Heart left ventricle (tissue), 16 donors: ENCODE measurements at regions not wholly inside any gene's neighbourhood (a gene's known extent, or its start where the extent isn't known, plus 50 kb on each side); places are given as distances from the start of the nearest gene placed in this dataset.
"Not testable (repeated sequence)": the region's sequence is repeated elsewhere in the genome, so short reads cannot be mapped to it uniquely, and the experiment has no call there.

Source experiments
- ATAC-seq, 4 donors: fragments of 200-7000 bp; cut with Tn5 transposase; one replicate each; pipeline ENCODE4 v1.9.1; 2020 to 2022; ENCODE audit warnings: moderate library complexity in 4 of 4, mild to moderate bottlenecking in 3 of 4, moderate number of reproducible peaks in 1 of 4
- DNase-seq, 5 donors: peaks; one replicate each; pipeline ENCODE4 v3.0.0-alpha.2; 2020
- H3K27ac ChIP-seq, 12 donors: fragments of 200-600 bp; sonication (generic) in 4 of 12; one replicate each; pipeline versions ENCODE4 v1.5.0 to v1.8.0; 2016 to 2022; ENCODE audit warnings: mild to moderate bottlenecking in 2 of 12
- H3K27me3 ChIP-seq, 9 donors: fragments of 200-600 bp; sonication (generic) in 2 of 9; one replicate each; pipeline versions ENCODE4 v1.5.1 to v1.8.0; 2016 to 2022; ENCODE audit warnings: mild to moderate bottlenecking in 3 of 9
- H3K36me3 ChIP-seq, 9 donors: fragments of 200-600 bp; sonication (generic) in 2 of 9; one replicate each; pipeline versions ENCODE4 v1.5.0 to v1.8.0; 2018 to 2022; ENCODE audit warnings: mild to moderate bottlenecking in 2 of 9
- H3K4me1 ChIP-seq, 12 donors: fragments of 200-600 bp; sonication (generic) in 4 of 12; one replicate each; pipeline versions ENCODE4 v1.5.0 to v1.8.0; 2016 to 2022; ENCODE audit warnings: mild to moderate bottlenecking in 3 of 12
- H3K4me3 ChIP-seq, 12 donors: fragments of 200-600 bp; sonication (generic) in 4 of 12; one replicate each; pipeline versions ENCODE4 v1.5.0 to v1.8.0; 2017 to 2022; ENCODE audit warnings: mild to moderate bottlenecking in 9 of 12, moderate library complexity in 4 of 12
- H3K9me3 ChIP-seq, 12 donors: fragments of 200-600 bp; sonication (generic) in 4 of 12; one replicate each; pipeline versions ENCODE4 v1.5.0 to v1.8.0; 2016 to 2022; ENCODE audit warnings: mild to moderate bottlenecking in 1 of 12
- CTCF ChIP-seq, 12 donors: fragments of 200-600 bp; sonication (generic) in 4 of 12; IDR thresholded peaks; one replicate each; pipeline versions ENCODE4 v1.5.0 to v1.8.0; 2018 to 2022; ENCODE audit warnings: antibody characterized with exemption in 12 of 12, mild to moderate bottlenecking in 5 of 12
- POLR2A ChIP-seq, 2 donors: fragments of 450-650 bp; IDR thresholded peaks; one replicate each; pipeline ENCODE4 v1.6.1; 2017; ENCODE audit warnings: antibody characterized with exemption in 2 of 2, mild to moderate bottlenecking in 2 of 2, moderate library complexity in 2 of 2
- WGBS, 4 donors: extraction: QIAGEN DNeasy Blood & Tissue Kit in 2 of 4; methylation state at CpG; one replicate each; pipeline versions ENCODE4 v1.1.5 to v1.1.7; 2013 to 2018; 5-methylcytosine and 5-hydroxymethylcytosine counted together
- intact Hi-C, 10 donors: fragments of 100-400 bp; cut with DNase I; formaldehyde crosslinking; loops; one replicate each; pipeline versions ENCODE4 v1.11.1 to v1.14.2; 2022
- donor health status: ischemic (EF 13 %, LVEDD 7.1; RV severe dilation, severe dysfunction).
- donor health status: healthy with polysubstance abuse.
- donor health status: DM: no; HTN: yes; CAD: no.
- donor health status: DM: no; HTN: no; CAD: no.
- donor health status: ischemic (EF 25% LVEDD 6.9; RV normal size, moderate dysfunction).
- donor health status: ischemic (EF 25% LVEDD 5.7; RV mildly dilated, moderate dysfunction).
- donor health status: healthy.
- donor health status: DM: yes; HTN: yes; CAD: no.
- donor health status: ischemic (EF 35%, LVEDD 5.7; RV mildly dilated, moderate dysfunction).
- donor health status: nonischemic (EF 11% LVEDD 7.7; RV severe dilation, severe dysfunction).
- donor health status: DM: yes; HTN: yes; CAD: no.
- donor health status: PGD.
- donor health status: ischemic (EF 29% LVEDD 5.4; RV normal size, mild dysfunction).
- donor health status: nonischemic (EF 23%, LVEDD 6.1; RV moderate dilation, normal function).

DNA sequence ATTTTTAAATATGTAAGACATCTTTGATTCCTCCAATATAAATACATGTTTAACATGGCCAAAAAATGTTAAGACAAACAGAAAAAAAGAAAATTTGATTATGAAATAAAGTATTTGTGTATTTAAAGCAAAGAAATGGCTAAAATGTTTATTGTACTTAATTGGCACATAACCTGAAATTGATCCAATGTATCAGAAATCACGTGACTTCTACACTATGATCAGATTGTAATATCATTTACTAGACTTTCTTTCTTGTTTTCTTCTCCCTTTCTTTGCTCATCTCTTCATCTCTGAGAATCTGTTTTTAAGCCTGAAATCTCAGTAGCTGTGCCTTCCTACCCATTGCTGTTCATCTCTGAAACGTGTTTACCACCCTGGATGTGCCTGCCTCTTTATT, 420.3 kb downstream of the RSL24D1 start:
- Histone ChIP-seq H3K4me3 (no peak overlapping the region), H3K27me3 (no peaks in the 10 kb centered on the region), H3K4me1 (no peaks in the 10 kb centered on the region), H3K9me3 (no peaks in the 10 kb centered on the region), H3K36me3 (no peaks in the 10 kb centered on the region), H3K27ac (no peak overlapping the region)
- no peak for DNase-seq
- WGBS, 4 donors = 65 to 71% (median 68%) methylated on average over 2 of the region's 2 CpGs
- intact Hi-C loops = no loop called here
- TF ChIP-seq CTCF (IDR thresholded peaks at IDR 0.05) (no peak), POLR2A (IDR thresholded peaks at IDR 0.05) (no peak)
- ATAC-seq = no peak

DNA sequence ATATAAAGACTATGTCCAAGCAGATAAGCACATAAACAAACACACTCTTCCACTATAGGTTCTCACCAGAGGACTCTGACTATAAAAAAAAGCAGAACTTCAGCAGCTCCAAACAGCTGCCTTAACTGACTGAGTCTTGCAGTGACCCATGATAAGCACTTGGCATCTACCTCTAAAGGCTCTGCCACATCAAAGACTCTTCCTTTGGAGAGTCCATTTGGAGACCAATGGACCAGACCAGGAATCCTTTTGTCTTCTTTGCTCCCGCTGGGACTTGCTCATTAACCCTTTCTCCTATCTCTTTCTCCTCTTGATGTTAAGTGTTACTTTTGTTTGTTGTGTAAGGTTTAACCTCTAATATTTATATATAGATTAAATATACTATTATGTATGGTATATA, 424.1 kb downstream of the RSL24D1 start:
- ATAC-seq = no peak
- Histone ChIP-seq H3K27me3 (no peaks in the 10 kb centered on the region), H3K27ac (no peak overlapping the region), H3K4me1 (no peaks in the 10 kb centered on the region), H3K4me3 (no peak overlapping the region), H3K9me3 (peaks cover 0 to 5% (median 0%) of the 10 kb centered on the region in 12 donors), H3K36me3 (no peaks in the 10 kb centered on the region)
- TF ChIP-seq POLR2A (IDR thresholded peaks at IDR 0.05) = no peak
- TF ChIP-seq CTCF (IDR thresholded peaks at IDR 0.05) = no peak
- WGBS, 4 donors = 57 to 69% (median 64%) methylated on average over 1 of the region's 1 CpG
- intact Hi-C loops = no loop called here
- DNase-seq = no peak

- H3K4me3 ChIP-seq, H3K27me3 ChIP-seq, H3K36me3 ChIP-seq, intact Hi-C loops, ATAC-seq, H3K27ac ChIP-seq, H3K4me1 ChIP-seq: not testable (repeated sequence)
- DNase-seq = peak in 1 of 5 donors; percentile 18
- peaks cover 0 to 15% (median 7%) of the 10 kb centered on the region in 12 donors for H3K9me3 ChIP-seq
- WGBS, 4 donors = 80 to 88% (median 85%) methylated on average over 8 of the region's 8 CpGs
These were observed 447.3 kb downstream of the RSL24D1 start for GRCh38 chr15:54749461-54749860.

GRCh38 chr15:54722342-54722986, 474.3 kb downstream of the RSL24D1 start:
- H3K9me3 ChIP-seq = peaks cover 0 to 60% (median 5%) of the 10 kb centered on the region in 12 donors
- no peak for ATAC-seq
- peaks cover 0 to 3% (median 0%) of the 10 kb centered on the region in 9 donors for H3K27me3 ChIP-seq
- TF ChIP-seq POLR2A (IDR thresholded peaks at IDR 0.05) = no peak
- TF ChIP-seq CTCF (IDR thresholded peaks at IDR 0.05) = no peak
- DNase-seq = no peak
- H3K27ac ChIP-seq = no peak overlapping the region
- H3K36me3 ChIP-seq = no peaks in the 10 kb centered on the region
- 86 to 92% (median 87%) methylated on average over 9 of the region's 9 CpGs for WGBS, 4 donors
- no peaks in the 10 kb centered on the region for H3K4me1 ChIP-seq
- intact Hi-C loops = no loop called here
- no peak overlapping the region for H3K4me3 ChIP-seq

DNA sequence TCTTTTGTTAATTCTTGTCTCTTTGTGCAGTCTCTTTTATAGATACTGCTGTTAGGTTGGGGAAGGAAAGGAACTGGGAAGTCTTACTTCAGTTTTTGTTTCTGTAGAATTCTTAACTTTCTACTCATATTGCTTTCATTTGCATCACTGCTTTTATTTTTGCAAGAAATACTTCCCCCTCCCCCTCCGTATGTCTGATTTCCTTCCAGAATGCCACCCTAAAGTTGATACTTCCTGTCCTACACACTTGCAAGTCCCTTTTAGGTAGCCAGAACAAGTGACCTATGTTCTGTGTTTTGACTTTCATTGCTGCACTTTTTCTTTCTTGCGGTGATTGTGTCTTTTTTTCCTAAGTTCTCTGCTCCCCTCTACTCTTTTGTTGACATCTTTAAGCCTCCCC, 477.4 kb downstream of the RSL24D1 start:
- no peaks in the 10 kb centered on the region for H3K27me3 ChIP-seq
- intact Hi-C loops = no loop called here
- H3K27ac ChIP-seq = no peak overlapping the region
- no peaks in the 10 kb centered on the region for H3K36me3 ChIP-seq
- H3K4me1 ChIP-seq = no peaks in the 10 kb centered on the region
- no peak for DNase-seq
- no peak for TF ChIP-seq CTCF (IDR thresholded peaks at IDR 0.05)
- no peak for TF ChIP-seq POLR2A (IDR thresholded peaks at IDR 0.05)
- no peak for ATAC-seq
- 70 to 75% (median 72%) methylated on average over 2 of the region's 2 CpGs for WGBS, 4 donors
- H3K4me3 ChIP-seq = no peak overlapping the region
- H3K9me3 ChIP-seq = peaks cover 0 to 43% (median 3%) of the 10 kb centered on the region in 12 donors
